ENCODE measurements at regions not wholly inside any gene's neighbourhood (a gene's known extent, or its start where the extent isn't known, plus 50 kb on each side); places are given as distances from the start of the nearest gene placed in this dataset.
"Not testable (repeated sequence)": the region's sequence is repeated elsewhere in the genome, so short reads cannot be mapped to it uniquely, and the experiment has no call there.

GRCh38 chr9:11148189-11148588 is 535.4 kb upstream of the PTPRD start:
- no peak for ATAC-seq
- no peak for DNase-seq

GRCh38 chr9:11149065-11149464 is 536.3 kb upstream of the PTPRD start:
- no peak for DNase-seq
- ATAC-seq = no peak

GRCh38 chr9:11158063-11158462 is 545.3 kb upstream of the PTPRD start:
- ATAC-seq (no peak), DNase-seq (no peak)

GRCh38 chr9:11158676-11159075 is 545.9 kb upstream of the PTPRD start:
- DNase-seq (no peak), ATAC-seq (no peak)

GRCh38 chr9:11159318-11159862 is 546.6 kb upstream of the PTPRD start:
- no peak for ATAC-seq
- no peak for DNase-seq

GRCh38 chr9:11163843-11164242 is 551.0 kb upstream of the PTPRD start:
- no peak for DNase-seq
- no peak for ATAC-seq

- ATAC-seq (no peak), DNase-seq (no peak)
Observed at GRCh38 chr9:11182001-11182400, 569.2 kb upstream of the PTPRD start.

- ATAC-seq = no peak
- DNase-seq = no peak
Observed at GRCh38 chr9:11190719-11191118, 577.9 kb upstream of the PTPRD start.

- DNase-seq (no peak), ATAC-seq (no peak)
Observed at GRCh38 chr9:11192993-11193392, 580.2 kb upstream of the PTPRD start.

- DNase-seq (no peak), ATAC-seq (no peak)
Observed at GRCh38 chr9:11194246-11194645, 581.4 kb upstream of the PTPRD start.

GRCh38 chr9:11196840-11197365 is 584.1 kb upstream of the PTPRD start:
- not testable (repeated sequence) for DNase-seq, ATAC-seq

- ATAC-seq (no peak), DNase-seq (no peak)
Observed at GRCh38 chr9:11199335-11199734, 586.5 kb upstream of the PTPRD start.

GRCh38 chr9:11204521-11204920 is 591.7 kb upstream of the PTPRD start:
- ATAC-seq (no peak), DNase-seq (no peak)

- DNase-seq (no peak), ATAC-seq (no peak)
Observed at GRCh38 chr9:11206925-11207324, 594.1 kb upstream of the PTPRD start.

- DNase-seq (no peak), ATAC-seq (no peak)
Observed at GRCh38 chr9:11233696-11234095, 620.9 kb upstream of the PTPRD start.

GRCh38 chr9:11235061-11235460 is 622.3 kb upstream of the PTPRD start:
- ATAC-seq (no peak), DNase-seq (no peak)

GRCh38 chr9:11241779-11242178 is 629.0 kb upstream of the PTPRD start:
- ATAC-seq (no peak), DNase-seq (no peak)

- ATAC-seq = no peak
Observed at GRCh38 chr9:11257992-11258391, 645.2 kb upstream of the PTPRD start.

GRCh38 chr9:11269036-11269435 is 656.2 kb upstream of the PTPRD start:
- DNase-seq = no peak
- no peak for ATAC-seq

More at GRCh38 chr9:11257992-11258391, 645.2 kb upstream of the PTPRD start:
- no peak for DNase-seq

- no peak for ATAC-seq
- DNase-seq = no peak
Observed at GRCh38 chr9:11275158-11275695, 662.4 kb upstream of the PTPRD start.

- ATAC-seq (no peak), DNase-seq (no peak)
Observed at GRCh38 chr9:11312966-11313365, 700.2 kb upstream of the PTPRD start.

- no peak for ATAC-seq
- DNase-seq = no peak
Observed at GRCh38 chr9:11318946-11319345, 706.1 kb upstream of the PTPRD start.

- DNase-seq (no peak), ATAC-seq (no peak)
Observed at GRCh38 chr9:11319538-11319937, 706.7 kb upstream of the PTPRD start.

- no peak for ATAC-seq
Observed at GRCh38 chr9:11320989-11321388, 708.2 kb upstream of the PTPRD start.

More at GRCh38 chr9:11320989-11321388, 708.2 kb upstream of the PTPRD start:
- no peak for DNase-seq
